H9 (cell line): ENCODE measurements at regions not wholly inside any gene's neighbourhood (a gene's known extent, or its start where the extent isn't known, plus 50 kb on each side); places are given as distances from the start of the nearest gene placed in this dataset.

Experiments
- DNase-seq: peaks from one replicate; pipeline ENCODE4 v3.0.0-alpha.2; 2017
- H2AFZ ChIP-seq: one replicate; pipeline ENCODE4 v1.6.1; 2013; ENCODE audit warnings: mild to moderate bottlenecking, low read length, control low read depth, moderate library complexity
- H2AK5ac ChIP-seq: 2 replicates; pipeline ENCODE4 v1.6.1; 2013; ENCODE audit warnings: low read length, control low read depth, mixed read lengths; ENCODE audit not compliant: insufficient read length
- H2BK120ac ChIP-seq: one replicate; pipeline ENCODE4 v1.6.1; 2013; ENCODE audit warnings: low read depth, mild to moderate bottlenecking, low read length, control low read depth, inconsistent platforms; ENCODE audit not compliant: poor library complexity, severe bottlenecking
- H2BK12ac ChIP-seq: 2 replicates; pipeline ENCODE4 v1.6.1; 2013; ENCODE audit warnings: low read length, control low read depth, mixed read lengths, low read depth; ENCODE audit not compliant: insufficient read length
- H2BK15ac ChIP-seq: 2 replicates; pipeline ENCODE4 v1.6.1; 2013; ENCODE audit warnings: low read depth, low read length, control low read depth
- H2BK20ac ChIP-seq: one replicate; pipeline ENCODE4 v1.6.1; 2013; ENCODE audit warnings: low read depth, mild to moderate bottlenecking, low read length, control low read depth, inconsistent platforms; ENCODE audit not compliant: poor library complexity, severe bottlenecking
- H2BK5ac ChIP-seq: 2 replicates; pipeline ENCODE4 v1.6.1; 2013; ENCODE audit warnings: low read length, control low read depth, mixed read lengths; ENCODE audit not compliant: insufficient read length
- H3K14ac ChIP-seq: 2 replicates; pipeline ENCODE4 v1.6.1; 2013; ENCODE audit warnings: low read length, control low read depth; ENCODE audit not compliant: insufficient read depth
- H3K18ac ChIP-seq: 2 replicates; pipeline ENCODE4 v1.6.1; 2013; ENCODE audit warnings: low read depth, mild to moderate bottlenecking, mixed read lengths, low read length, control low read depth; ENCODE audit not compliant: insufficient read length
- H3K23ac ChIP-seq: 2 replicates; pipeline ENCODE4 v1.6.1; 2013; ENCODE audit warnings: low read length, control low read depth, mixed read lengths, low read depth; ENCODE audit not compliant: insufficient read length
- H3K23me2 ChIP-seq: 2 replicates; pipeline ENCODE4 v1.6.1; 2013; ENCODE audit warnings: low read depth, mild to moderate bottlenecking, mixed read lengths, low read length, control low read depth; ENCODE audit not compliant: insufficient read length, poor library complexity, severe bottlenecking
- H3K27ac ChIP-seq: 2 replicates; pipeline ENCODE4 v1.5.1; 2013; ENCODE audit warnings: low read length, control low read depth, mixed read lengths, low read depth; ENCODE audit not compliant: insufficient read length
- H3K27me3 ChIP-seq: 2 replicates; pipeline ENCODE4 v1.6.1; 2013; ENCODE audit warnings: low read length, control low read depth, inconsistent platforms; ENCODE audit not compliant: insufficient read depth
- H3K4ac ChIP-seq: 2 replicates; pipeline ENCODE4 v1.6.1; 2013; ENCODE audit warnings: low read depth, mild to moderate bottlenecking, control low read depth, inconsistent platforms, low read length, moderate library complexity
- H3K4me1 ChIP-seq: 2 replicates; pipeline ENCODE4 v1.6.1; 2013; ENCODE audit warnings: low read length, control low read depth, inconsistent platforms; ENCODE audit not compliant: insufficient read depth
- H3K4me2 ChIP-seq: 2 replicates; pipeline ENCODE4 v1.6.1; 2013; ENCODE audit warnings: low read length, control low read depth, mixed read lengths; ENCODE audit not compliant: insufficient read length, insufficient read depth
- H3K56ac ChIP-seq: 2 replicates; pipeline ENCODE4 v1.6.1; 2013; ENCODE audit warnings: low read depth, mild to moderate bottlenecking, mixed read lengths, low read length, control low read depth; ENCODE audit not compliant: insufficient read length
- H3K79me1 ChIP-seq: 2 replicates; pipeline ENCODE4 v1.6.1; 2013; ENCODE audit warnings: low read depth, mild to moderate bottlenecking, moderate library complexity, low read length, control low read depth, inconsistent platforms; ENCODE audit not compliant: insufficient read depth, poor library complexity, severe bottlenecking
- H3K79me2 ChIP-seq: 2 replicates; pipeline ENCODE4 v1.6.1; 2013; ENCODE audit warnings: low read length, control low read depth, inconsistent platforms; ENCODE audit not compliant: insufficient read depth
- H3K9ac ChIP-seq: 2 replicates; pipeline ENCODE4 v1.6.1; 2013; ENCODE audit warnings: low read length, control low read depth, mixed read lengths; ENCODE audit not compliant: insufficient read length; ENCODE audit errors: extremely low read depth
- H3K9me3 ChIP-seq: one replicate; pipeline ENCODE4 v1.6.1; 2013; ENCODE audit warnings: low read depth, low read length, inconsistent platforms; ENCODE audit not compliant: control insufficient read depth
- H3T11ph ChIP-seq: one replicate; pipeline ENCODE4 v1.6.1; 2013; ENCODE audit warnings: mild to moderate bottlenecking, low read length, control low read depth, inconsistent platforms
- H4K20me1 ChIP-seq: one replicate; pipeline ENCODE4 v1.6.1; 2013; ENCODE audit not compliant: control insufficient read depth, insufficient read length, insufficient read depth
- H4K5ac ChIP-seq: 2 replicates; pipeline ENCODE4 v1.6.1; 2013; ENCODE audit warnings: low read depth, mild to moderate bottlenecking, mixed read lengths, low read length, control low read depth; ENCODE audit not compliant: insufficient read length
- H4K8ac ChIP-seq: replicated peaks from 2 replicates; pipeline ENCODE4 v1.6.1; 2013; ENCODE audit warnings: low read length, control low read depth, mixed read lengths, low read depth; ENCODE audit not compliant: insufficient read length
- H4K91ac ChIP-seq: 2 replicates; pipeline ENCODE4 v1.6.1; 2013; ENCODE audit warnings: low read depth, mild to moderate bottlenecking, moderate library complexity, mixed read lengths, low read length, control low read depth; ENCODE audit not compliant: insufficient read length
- H3K27ac Mint-ChIP-seq, 3 experiments: 2 replicates in 2 of 3; 3 replicates in 1 of 3; pipeline ENCODE4 v1.8.0; 2020 to 2021; ENCODE audit warnings: mixed read lengths in 3 of 3, mild to moderate bottlenecking in 1 of 3, moderate library complexity in 1 of 3
- H3K27me3 Mint-ChIP-seq: 2 replicates; pipeline ENCODE4 v1.8.0; 2021; ENCODE audit warnings: low read depth, mild to moderate bottlenecking, moderate library complexity, mixed read lengths
- H3K36me3 Mint-ChIP-seq, 3 experiments: 2 replicates in 2 of 3; 3 replicates in 1 of 3; pipeline ENCODE4 v1.8.0; 2020 to 2021; ENCODE audit warnings: low read depth in 3 of 3, mixed read lengths in 3 of 3; ENCODE audit not compliant: insufficient read depth in 1 of 3
- H3K4me1 Mint-ChIP-seq, 2 experiments: 2 replicates each; pipeline ENCODE4 v1.8.0; 2020; ENCODE audit warnings: mixed read lengths in 2 of 2
- H3K4me3 Mint-ChIP-seq, 2 experiments: 2 replicates in 1 of 2; 3 replicates in 1 of 2; pipeline ENCODE4 v1.8.0; 2020 to 2021; ENCODE audit warnings: mild to moderate bottlenecking in 2 of 2, mixed read lengths in 2 of 2, moderate library complexity in 1 of 2
- H3K9me3 Mint-ChIP-seq, 2 experiments: 2 replicates in 1 of 2; 3 replicates in 1 of 2; pipeline ENCODE4 v1.8.0; 2020; ENCODE audit warnings: mild to moderate bottlenecking in 2 of 2, mixed read lengths in 2 of 2, moderate library complexity in 1 of 2
- WGBS: extraction: QIAGEN DNeasy Blood & Tissue Kit; methylation state at CpG from one replicate; pipeline ENCODE4 v1.1.7; 2013; ENCODE audit warnings: missing lambda C conversion rate, low lambda C conversion rate, mixed read lengths; ENCODE audit not compliant: insufficient read length; ENCODE audit errors: extremely low coverage; 5-methylcytosine and 5-hydroxymethylcytosine counted together
- TF ChIP-seq, protein P1 (sequence below): fragments of 200-600 bp; sonication (generic); conservative IDR thresholded peaks from 3 replicates; pipeline ENCODE4 v1.8.0; 2021; ENCODE audit warnings: antibody characterized with exemption, mild to moderate bottlenecking

DNA sequence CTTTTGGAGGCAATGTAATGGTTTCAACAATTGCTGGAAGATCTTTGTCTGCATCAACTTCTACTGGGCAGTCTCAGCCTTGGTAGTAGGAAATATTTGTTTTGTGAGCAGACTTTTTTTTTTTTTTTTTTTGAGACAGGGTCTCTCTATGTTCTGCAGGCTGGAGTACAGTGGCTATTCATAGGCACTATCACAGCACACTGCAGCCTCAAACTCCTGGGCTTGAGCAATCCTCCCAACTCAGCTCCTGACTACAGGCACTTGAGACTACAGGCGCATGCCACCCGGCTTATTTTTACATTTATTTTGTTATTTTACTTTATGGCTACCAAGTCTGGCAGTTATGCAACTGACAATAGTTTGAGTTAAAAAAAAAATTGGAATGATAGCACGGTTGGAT is 187.3 kb downstream of the SNX18 start:
- H3K14ac ChIP-seq: no peak overlapping the region
- H3K4ac ChIP-seq: no peak overlapping the region
- no peak overlapping the region for H3K23ac ChIP-seq
- no peaks in the 10 kb centered on the region for H3K79me1 ChIP-seq
- no peak overlapping the region for H4K91ac ChIP-seq
- no peak overlapping the region for H3K4me2 ChIP-seq
- no peaks in the 10 kb centered on the region for H3K23me2 ChIP-seq
- no peaks in the 10 kb centered on the region for H3K36me3 Mint-ChIP-seq
- no peak overlapping the region for H2BK120ac ChIP-seq
- H3K27ac Mint-ChIP-seq: no peak overlapping the region
- H2BK15ac ChIP-seq: no peak overlapping the region
- no peaks in the 10 kb centered on the region for H4K20me1 ChIP-seq
- H2AFZ ChIP-seq: no peak overlapping the region
- no peak overlapping the region for H2AK5ac ChIP-seq
- H3K27me3 ChIP-seq: no peaks in the 10 kb centered on the region
- no peak overlapping the region for H2BK5ac ChIP-seq
- no peak overlapping the region for H4K8ac ChIP-seq
- no peak for DNase-seq
- no peak overlapping the region for H3T11ph ChIP-seq
- no peak overlapping the region for H3K27ac ChIP-seq
- H2BK12ac ChIP-seq: no peak overlapping the region
- no peak overlapping the region for H3K18ac ChIP-seq
- H3K4me3 Mint-ChIP-seq: no peak overlapping the region
- peaks cover 23% of the 10 kb centered on the region for H3K27me3 Mint-ChIP-seq
- H3K9ac ChIP-seq: no peak overlapping the region
- H3K4me1 Mint-ChIP-seq: peaks cover 10 to 11% of the 10 kb centered on the region in 2 experiments
- H3K9me3 Mint-ChIP-seq: no peaks in the 10 kb centered on the region
- H3K56ac ChIP-seq: no peak overlapping the region
- WGBS: no CpG with 5 or more reads among the region's 3 CpGs
- H2BK20ac ChIP-seq: no peak overlapping the region
- H3K79me2 ChIP-seq: no peaks in the 10 kb centered on the region
- TF ChIP-seq, protein P1, sequence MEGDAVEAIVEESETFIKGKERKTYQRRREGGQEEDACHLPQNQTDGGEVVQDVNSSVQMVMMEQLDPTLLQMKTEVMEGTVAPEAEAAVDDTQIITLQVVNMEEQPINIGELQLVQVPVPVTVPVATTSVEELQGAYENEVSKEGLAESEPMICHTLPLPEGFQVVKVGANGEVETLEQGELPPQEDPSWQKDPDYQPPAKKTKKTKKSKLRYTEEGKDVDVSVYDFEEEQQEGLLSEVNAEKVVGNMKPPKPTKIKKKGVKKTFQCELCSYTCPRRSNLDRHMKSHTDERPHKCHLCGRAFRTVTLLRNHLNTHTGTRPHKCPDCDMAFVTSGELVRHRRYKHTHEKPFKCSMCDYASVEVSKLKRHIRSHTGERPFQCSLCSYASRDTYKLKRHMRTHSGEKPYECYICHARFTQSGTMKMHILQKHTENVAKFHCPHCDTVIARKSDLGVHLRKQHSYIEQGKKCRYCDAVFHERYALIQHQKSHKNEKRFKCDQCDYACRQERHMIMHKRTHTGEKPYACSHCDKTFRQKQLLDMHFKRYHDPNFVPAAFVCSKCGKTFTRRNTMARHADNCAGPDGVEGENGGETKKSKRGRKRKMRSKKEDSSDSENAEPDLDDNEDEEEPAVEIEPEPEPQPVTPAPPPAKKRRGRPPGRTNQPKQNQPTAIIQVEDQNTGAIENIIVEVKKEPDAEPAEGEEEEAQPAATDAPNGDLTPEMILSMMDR: no peak
- H3K4me1 ChIP-seq: no peaks in the 10 kb centered on the region; the same call in none of the 2 replicates
- no peak overlapping the region for H4K5ac ChIP-seq
- no peaks in the 10 kb centered on the region for H3K9me3 ChIP-seq
